H1 (cell line): ENCODE measurements at regions not wholly inside any gene's neighbourhood (a gene's known extent, or its start where the extent isn't known, plus 50 kb on each side); places are given as distances from the start of the nearest gene placed in this dataset.

Experiments used
- BRCA1 ChIP-seq: IDR thresholded peaks from 2 replicates; pipeline ENCODE4 v1.6.1; 2012; ENCODE audit warnings: low read depth, low read length, improper control_type of control experiment
- CBX8 ChIP-seq: fragments of 300-800, 300-1000 bp; sonication (generic); IDR thresholded peaks from 2 replicates; pipeline ENCODE4 v1.7.1; 2016; ENCODE audit warnings: low read depth, low read length, borderline replicate concordance
- CHD2 ChIP-seq: IDR thresholded peaks from 2 replicates; pipeline ENCODE4 v1.6.1; 2012; ENCODE audit warnings: low read length, improper control_type of control experiment
- FOSL1 ChIP-seq: IDR thresholded peaks from 2 replicates; pipeline ENCODE4 v1.6.1; 2011; ENCODE audit warnings: mild to moderate bottlenecking, low read depth, low read length, moderate library complexity; ENCODE audit not compliant: insufficient read depth
- HDAC6 ChIP-seq: IDR thresholded peaks from one replicate; pipeline ENCODE4 v1.7.1; 2012; ENCODE audit warnings: low read depth, mild to moderate bottlenecking, inconsistent platforms, low read length, moderate library complexity
- POLR2A ChIP-seq, 2 experiments: IDR thresholded peaks; 1 replicate in 1 of 2; 2 replicates in 1 of 2; pipeline ENCODE4 v1.6.1; 2011; ENCODE audit warnings: low read depth in 2 of 2, low read length in 2 of 2, mild to moderate bottlenecking in 2 of 2; ENCODE audit errors: control extremely low read depth in 1 of 2
- SIX5 ChIP-seq: IDR thresholded peaks from 2 replicates; pipeline ENCODE4 v1.6.1; 2011; ENCODE audit warnings: mild to moderate bottlenecking, low read depth, low read length
- SP4 ChIP-seq: IDR thresholded peaks from 2 replicates; pipeline ENCODE4 v1.6.1; 2012; ENCODE audit warnings: low read length, inconsistent platforms
- TF ChIP-seq, protein P1 (sequence below): fragments of 300-600 bp; sonication (generic); IDR thresholded peaks from 2 replicates; pipeline ENCODE4 v1.7.1; 2012; ENCODE audit warnings: low read length, moderate library complexity, mild to moderate bottlenecking, inconsistent platforms; ENCODE audit not compliant: insufficient replicate concordance

DNA sequence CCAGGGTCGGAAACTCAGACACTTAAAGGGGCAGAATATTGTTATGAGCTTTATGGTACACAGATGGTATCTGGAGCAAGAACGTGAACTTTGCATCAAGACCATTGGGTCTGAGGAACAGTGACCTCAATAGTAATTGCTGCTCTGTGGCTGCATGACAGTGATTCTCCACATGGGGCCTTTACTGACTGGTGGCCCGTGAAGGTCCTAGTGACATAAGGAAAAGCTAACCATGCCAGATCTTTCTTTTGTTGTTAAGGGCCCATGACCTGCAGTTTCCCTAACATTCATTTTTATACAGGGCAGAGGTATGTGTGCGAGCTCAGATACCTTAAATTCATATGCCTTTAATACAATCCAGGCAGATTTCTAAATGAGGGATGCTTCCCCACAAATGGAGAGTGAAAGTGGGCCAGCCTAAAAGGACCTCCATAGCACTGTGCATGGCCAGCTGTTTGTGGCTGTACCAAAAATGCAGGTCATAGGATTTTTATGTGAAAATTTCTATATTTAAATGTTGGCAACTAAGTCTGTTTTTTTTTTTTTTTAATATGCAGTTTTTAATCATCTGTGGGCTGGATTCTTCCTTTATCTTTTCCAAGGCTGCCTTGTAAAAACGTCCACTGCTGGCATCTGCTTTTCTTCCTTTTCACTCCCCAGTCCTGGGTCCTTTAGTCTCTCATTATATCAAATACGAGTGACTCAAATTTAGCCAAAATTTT lies 188.0 kb upstream of the IL12A start (continued):
- TF ChIP-seq, protein P1, sequence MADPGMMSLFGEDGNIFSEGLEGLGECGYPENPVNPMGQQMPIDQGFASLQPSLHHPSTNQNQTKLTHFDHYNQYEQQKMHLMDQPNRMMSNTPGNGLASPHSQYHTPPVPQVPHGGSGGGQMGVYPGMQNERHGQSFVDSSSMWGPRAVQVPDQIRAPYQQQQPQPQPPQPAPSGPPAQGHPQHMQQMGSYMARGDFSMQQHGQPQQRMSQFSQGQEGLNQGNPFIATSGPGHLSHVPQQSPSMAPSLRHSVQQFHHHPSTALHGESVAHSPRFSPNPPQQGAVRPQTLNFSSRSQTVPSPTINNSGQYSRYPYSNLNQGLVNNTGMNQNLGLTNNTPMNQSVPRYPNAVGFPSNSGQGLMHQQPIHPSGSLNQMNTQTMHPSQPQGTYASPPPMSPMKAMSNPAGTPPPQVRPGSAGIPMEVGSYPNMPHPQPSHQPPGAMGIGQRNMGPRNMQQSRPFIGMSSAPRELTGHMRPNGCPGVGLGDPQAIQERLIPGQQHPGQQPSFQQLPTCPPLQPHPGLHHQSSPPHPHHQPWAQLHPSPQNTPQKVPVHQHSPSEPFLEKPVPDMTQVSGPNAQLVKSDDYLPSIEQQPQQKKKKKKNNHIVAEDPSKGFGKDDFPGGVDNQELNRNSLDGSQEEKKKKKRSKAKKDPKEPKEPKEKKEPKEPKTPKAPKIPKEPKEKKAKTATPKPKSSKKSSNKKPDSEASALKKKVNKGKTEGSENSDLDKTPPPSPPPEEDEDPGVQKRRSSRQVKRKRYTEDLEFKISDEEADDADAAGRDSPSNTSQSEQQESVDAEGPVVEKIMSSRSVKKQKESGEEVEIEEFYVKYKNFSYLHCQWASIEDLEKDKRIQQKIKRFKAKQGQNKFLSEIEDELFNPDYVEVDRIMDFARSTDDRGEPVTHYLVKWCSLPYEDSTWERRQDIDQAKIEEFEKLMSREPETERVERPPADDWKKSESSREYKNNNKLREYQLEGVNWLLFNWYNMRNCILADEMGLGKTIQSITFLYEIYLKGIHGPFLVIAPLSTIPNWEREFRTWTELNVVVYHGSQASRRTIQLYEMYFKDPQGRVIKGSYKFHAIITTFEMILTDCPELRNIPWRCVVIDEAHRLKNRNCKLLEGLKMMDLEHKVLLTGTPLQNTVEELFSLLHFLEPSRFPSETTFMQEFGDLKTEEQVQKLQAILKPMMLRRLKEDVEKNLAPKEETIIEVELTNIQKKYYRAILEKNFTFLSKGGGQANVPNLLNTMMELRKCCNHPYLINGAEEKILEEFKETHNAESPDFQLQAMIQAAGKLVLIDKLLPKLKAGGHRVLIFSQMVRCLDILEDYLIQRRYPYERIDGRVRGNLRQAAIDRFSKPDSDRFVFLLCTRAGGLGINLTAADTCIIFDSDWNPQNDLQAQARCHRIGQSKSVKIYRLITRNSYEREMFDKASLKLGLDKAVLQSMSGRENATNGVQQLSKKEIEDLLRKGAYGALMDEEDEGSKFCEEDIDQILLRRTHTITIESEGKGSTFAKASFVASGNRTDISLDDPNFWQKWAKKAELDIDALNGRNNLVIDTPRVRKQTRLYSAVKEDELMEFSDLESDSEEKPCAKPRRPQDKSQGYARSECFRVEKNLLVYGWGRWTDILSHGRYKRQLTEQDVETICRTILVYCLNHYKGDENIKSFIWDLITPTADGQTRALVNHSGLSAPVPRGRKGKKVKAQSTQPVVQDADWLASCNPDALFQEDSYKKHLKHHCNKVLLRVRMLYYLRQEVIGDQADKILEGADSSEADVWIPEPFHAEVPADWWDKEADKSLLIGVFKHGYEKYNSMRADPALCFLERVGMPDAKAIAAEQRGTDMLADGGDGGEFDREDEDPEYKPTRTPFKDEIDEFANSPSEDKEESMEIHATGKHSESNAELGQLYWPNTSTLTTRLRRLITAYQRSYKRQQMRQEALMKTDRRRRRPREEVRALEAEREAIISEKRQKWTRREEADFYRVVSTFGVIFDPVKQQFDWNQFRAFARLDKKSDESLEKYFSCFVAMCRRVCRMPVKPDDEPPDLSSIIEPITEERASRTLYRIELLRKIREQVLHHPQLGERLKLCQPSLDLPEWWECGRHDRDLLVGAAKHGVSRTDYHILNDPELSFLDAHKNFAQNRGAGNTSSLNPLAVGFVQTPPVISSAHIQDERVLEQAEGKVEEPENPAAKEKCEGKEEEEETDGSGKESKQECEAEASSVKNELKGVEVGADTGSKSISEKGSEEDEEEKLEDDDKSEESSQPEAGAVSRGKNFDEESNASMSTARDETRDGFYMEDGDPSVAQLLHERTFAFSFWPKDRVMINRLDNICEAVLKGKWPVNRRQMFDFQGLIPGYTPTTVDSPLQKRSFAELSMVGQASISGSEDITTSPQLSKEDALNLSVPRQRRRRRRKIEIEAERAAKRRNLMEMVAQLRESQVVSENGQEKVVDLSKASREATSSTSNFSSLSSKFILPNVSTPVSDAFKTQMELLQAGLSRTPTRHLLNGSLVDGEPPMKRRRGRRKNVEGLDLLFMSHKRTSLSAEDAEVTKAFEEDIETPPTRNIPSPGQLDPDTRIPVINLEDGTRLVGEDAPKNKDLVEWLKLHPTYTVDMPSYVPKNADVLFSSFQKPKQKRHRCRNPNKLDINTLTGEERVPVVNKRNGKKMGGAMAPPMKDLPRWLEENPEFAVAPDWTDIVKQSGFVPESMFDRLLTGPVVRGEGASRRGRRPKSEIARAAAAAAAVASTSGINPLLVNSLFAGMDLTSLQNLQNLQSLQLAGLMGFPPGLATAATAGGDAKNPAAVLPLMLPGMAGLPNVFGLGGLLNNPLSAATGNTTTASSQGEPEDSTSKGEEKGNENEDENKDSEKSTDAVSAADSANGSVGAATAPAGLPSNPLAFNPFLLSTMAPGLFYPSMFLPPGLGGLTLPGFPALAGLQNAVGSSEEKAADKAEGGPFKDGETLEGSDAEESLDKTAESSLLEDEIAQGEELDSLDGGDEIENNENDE, result no peak
- no peak for TF ChIP-seq CBX8
- no peak for TF ChIP-seq FOSL1
- TF ChIP-seq BRCA1, result no peak
- no peak for TF ChIP-seq POLR2A (IDR thresholded peaks at IDR 0.05; ENCODE audit: control extremely low read depth in 1 of 2, low read depth in 2 of 2, low read length in 2 of 2)
- no peak for TF ChIP-seq CHD2
- TF ChIP-seq SIX5, result no peak
- no peak for TF ChIP-seq HDAC6
- no peak for TF ChIP-seq SP4
